Loucy (cell line): ENCODE measurements at regions not wholly inside any gene's neighbourhood (a gene's known extent, or its start where the extent isn't known, plus 50 kb on each side); places are given as distances from the start of the nearest gene placed in this dataset.
"Not testable (repeated sequence)": the region's sequence is repeated elsewhere in the genome, so short reads cannot be mapped to it uniquely, and the experiment has no call there.

ENCODE experiments used
- H2AFZ ChIP-seq: fragments of 200-600 bp; sonication (generic); 2 replicates; pipeline ENCODE4 v1.6.0; 2016; ENCODE audit warnings: antibody characterized with exemption, mild to moderate bottlenecking, low read length, moderate library complexity
- H3F3A ChIP-seq: fragments of 200-600 bp; 2 replicates; pipeline ENCODE4 v1.6.0; 2016; ENCODE audit warnings: antibody characterized with exemption, low read depth, mild to moderate bottlenecking
- H3K27me3 ChIP-seq: fragments of 200-600 bp; sonication (generic); 2 replicates; pipeline ENCODE4 v1.6.1; 2014; ENCODE audit warnings: low read length, mild to moderate bottlenecking; ENCODE audit not compliant: insufficient read depth, poor library complexity, severe bottlenecking
- H3K36me3 ChIP-seq: fragments of 200-600 bp; sonication (generic); 2 replicates; pipeline ENCODE4 v1.6.1; 2016; ENCODE audit warnings: low read length; ENCODE audit not compliant: insufficient read depth
- H3K4me1 ChIP-seq: fragments of 200-600 bp; sonication (generic); 2 replicates; pipeline ENCODE4 v1.5.1; 2014; ENCODE audit warnings: low read length, mild to moderate bottlenecking; ENCODE audit not compliant: insufficient read depth, poor library complexity, severe bottlenecking
- H3K4me2 ChIP-seq: fragments of 200-600 bp; sonication (generic); 2 replicates; pipeline ENCODE4 v1.6.0; 2014; ENCODE audit warnings: antibody characterized with exemption, low read length, low read depth, mild to moderate bottlenecking; ENCODE audit not compliant: poor library complexity, severe bottlenecking
- H3K4me3 ChIP-seq: fragments of 200-600 bp; sonication (generic); 2 replicates; pipeline ENCODE4 v1.5.1; 2014; ENCODE audit warnings: low read length, mild to moderate bottlenecking, mixed read lengths; ENCODE audit not compliant: poor library complexity, severe bottlenecking
- H3K79me2 ChIP-seq: fragments of 200-600 bp; sonication (generic); 2 replicates; pipeline ENCODE4 v1.6.1; 2014; ENCODE audit warnings: low read length; ENCODE audit not compliant: insufficient read depth
- H3K9ac ChIP-seq: fragments of 200-600 bp; sonication (generic); 2 replicates; pipeline ENCODE4 v1.6.0; 2014; ENCODE audit warnings: mild to moderate bottlenecking, low read depth, low read length, moderate library complexity; ENCODE audit not compliant: poor library complexity, severe bottlenecking
- H3K9me2 ChIP-seq: fragments of 200-600 bp; sonication (generic); replicated peaks from 2 replicates; pipeline ENCODE4 v1.6.1; 2016; ENCODE audit warnings: low read depth, low read length, mixed read lengths
- H3K9me3 ChIP-seq: fragments of 200-600 bp; sonication (generic); 2 replicates; pipeline ENCODE4 v1.6.1; 2014; ENCODE audit warnings: mild to moderate bottlenecking, antibody characterized with exemption, low read length, low read depth; ENCODE audit not compliant: insufficient read depth
- H4K20me1 ChIP-seq: fragments of 200-600 bp; sonication (generic); 2 replicates; pipeline ENCODE4 v1.6.0; 2014; ENCODE audit warnings: antibody characterized with exemption, low read length, mild to moderate bottlenecking; ENCODE audit not compliant: insufficient read depth, poor library complexity, severe bottlenecking
- EZH2phosphoT487 ChIP-seq: fragments of 200-600 bp; IDR thresholded peaks from 2 replicates; pipeline ENCODE4 v1.6.1; 2018; ENCODE audit warnings: antibody characterized with exemption, mild to moderate bottlenecking, moderate library complexity, borderline replicate concordance
- TF ChIP-seq, protein P1 (sequence below): fragments of 200-600 bp; sonication (generic); conservative IDR thresholded peaks from 2 replicates; pipeline ENCODE4 v1.5.1; 2014; ENCODE audit warnings: mild to moderate bottlenecking, antibody characterized with exemption, low read length

GRCh38 chr4:169921732-169922131 lies 104.5 kb downstream of the MFAP3L start:
- Histone ChIP-seq H3K9me2 (no peaks in the 10 kb centered on the region), H3K27me3 (no peaks in the 10 kb centered on the region), H3K9ac (no peak overlapping the region), H3K4me2 (no peak overlapping the region), H3K9me3 (no peaks in the 10 kb centered on the region), H3F3A (no peaks in the 10 kb centered on the region), H4K20me1 (no peaks in the 10 kb centered on the region), H3K4me1 (no peaks in the 10 kb centered on the region), H2AFZ (no peak overlapping the region), H3K79me2 (no peaks in the 10 kb centered on the region), H3K4me3 (no peak overlapping the region), H3K36me3 (no peaks in the 10 kb centered on the region)
- no peak for TF ChIP-seq EZH2phosphoT487
- TF ChIP-seq, protein P1, sequence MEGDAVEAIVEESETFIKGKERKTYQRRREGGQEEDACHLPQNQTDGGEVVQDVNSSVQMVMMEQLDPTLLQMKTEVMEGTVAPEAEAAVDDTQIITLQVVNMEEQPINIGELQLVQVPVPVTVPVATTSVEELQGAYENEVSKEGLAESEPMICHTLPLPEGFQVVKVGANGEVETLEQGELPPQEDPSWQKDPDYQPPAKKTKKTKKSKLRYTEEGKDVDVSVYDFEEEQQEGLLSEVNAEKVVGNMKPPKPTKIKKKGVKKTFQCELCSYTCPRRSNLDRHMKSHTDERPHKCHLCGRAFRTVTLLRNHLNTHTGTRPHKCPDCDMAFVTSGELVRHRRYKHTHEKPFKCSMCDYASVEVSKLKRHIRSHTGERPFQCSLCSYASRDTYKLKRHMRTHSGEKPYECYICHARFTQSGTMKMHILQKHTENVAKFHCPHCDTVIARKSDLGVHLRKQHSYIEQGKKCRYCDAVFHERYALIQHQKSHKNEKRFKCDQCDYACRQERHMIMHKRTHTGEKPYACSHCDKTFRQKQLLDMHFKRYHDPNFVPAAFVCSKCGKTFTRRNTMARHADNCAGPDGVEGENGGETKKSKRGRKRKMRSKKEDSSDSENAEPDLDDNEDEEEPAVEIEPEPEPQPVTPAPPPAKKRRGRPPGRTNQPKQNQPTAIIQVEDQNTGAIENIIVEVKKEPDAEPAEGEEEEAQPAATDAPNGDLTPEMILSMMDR, result no peak

- H2AFZ ChIP-seq, result no peak overlapping the region
- no peaks in the 10 kb centered on the region for H3K27me3 ChIP-seq
- H3K9ac ChIP-seq, result no peak overlapping the region
- H3K4me3 ChIP-seq, result no peak overlapping the region
- H3K4me2 ChIP-seq, result no peak overlapping the region
- no peaks in the 10 kb centered on the region for H3K36me3 ChIP-seq
- H3K79me2 ChIP-seq, result no peaks in the 10 kb centered on the region
- H3K9me3 ChIP-seq, result no peaks in the 10 kb centered on the region
- H4K20me1 ChIP-seq, result no peaks in the 10 kb centered on the region
- no peaks in the 10 kb centered on the region for H3F3A ChIP-seq
- H3K4me1 ChIP-seq, result no peaks in the 10 kb centered on the region
- no peaks in the 10 kb centered on the region for H3K9me2 ChIP-seq
- TF ChIP-seq, protein P1, result no peak
- TF ChIP-seq EZH2phosphoT487, result no peak
These were observed 105.0 kb downstream of the MFAP3L start for GRCh38 chr4:169921237-169921636.

DNA sequence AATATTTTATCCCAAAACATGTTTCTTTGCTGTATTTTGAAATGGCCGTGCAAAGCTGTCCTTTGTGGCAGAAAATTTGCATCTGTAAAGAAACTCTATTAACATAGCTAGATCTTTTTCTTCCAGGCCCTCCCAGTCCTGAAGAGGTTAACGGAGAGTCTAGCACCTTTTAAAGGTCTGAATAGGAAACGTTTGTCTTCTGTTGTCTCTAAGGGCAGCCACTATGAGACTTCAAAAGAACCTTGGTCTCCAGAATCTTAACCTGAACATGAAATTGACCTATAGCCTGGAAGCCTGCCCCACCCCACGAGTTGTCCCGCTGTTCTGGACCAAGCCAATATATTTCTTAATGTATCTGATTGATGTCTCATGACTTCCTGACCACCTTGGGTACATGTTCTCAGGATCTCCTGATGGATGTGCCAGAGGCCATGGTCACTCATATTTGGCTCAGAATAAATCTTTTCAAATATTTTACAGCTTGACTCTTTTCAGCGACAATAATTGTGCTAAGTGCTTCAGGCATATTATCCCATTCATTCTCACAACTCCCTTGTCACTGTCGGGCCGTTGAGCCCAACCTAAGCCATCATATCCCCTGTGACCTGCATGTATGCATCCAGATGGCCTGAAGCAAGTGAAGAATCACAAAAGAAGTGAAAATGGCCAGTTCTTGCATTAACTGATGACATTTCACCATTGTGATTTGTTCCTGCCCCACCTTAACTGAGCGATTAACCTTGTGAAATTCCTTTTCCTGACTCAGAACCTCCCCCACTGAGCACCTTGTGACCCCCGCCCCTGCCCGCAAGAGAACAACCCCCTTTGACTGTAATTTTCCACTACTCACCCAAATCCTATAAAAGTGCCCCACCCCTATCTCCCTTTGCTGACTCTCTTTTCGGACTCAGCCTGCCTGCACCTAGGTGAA lies 106.7 kb downstream of the MFAP3L start:
- H3K79me2 ChIP-seq, H3K4me1 ChIP-seq, H3K36me3 ChIP-seq, H3K27me3 ChIP-seq, H2AFZ ChIP-seq, H3K9ac ChIP-seq, H3K4me3 ChIP-seq, H4K20me1 ChIP-seq, H3K4me2 ChIP-seq, H3K9me2 ChIP-seq, H3K9me3 ChIP-seq, H3F3A ChIP-seq: not testable (repeated sequence)

DNA sequence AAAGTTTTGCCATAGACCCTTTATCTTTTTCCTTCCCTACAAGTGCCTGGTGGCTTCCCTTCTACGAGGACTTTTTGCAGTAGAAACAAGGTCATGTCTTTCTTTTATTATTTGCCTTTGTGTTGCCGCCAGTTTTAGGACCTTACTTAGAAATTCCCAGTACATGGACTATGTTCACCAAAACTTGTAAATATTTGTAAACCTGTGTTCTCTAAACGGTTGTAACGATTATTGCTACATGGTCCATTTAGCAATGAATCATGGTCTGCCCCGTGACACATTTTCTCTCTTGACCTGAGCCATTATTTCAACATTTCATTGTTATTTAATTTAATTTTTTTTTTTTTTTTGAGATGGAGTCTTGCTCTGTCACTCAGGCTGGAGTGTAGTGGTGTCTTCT lies 110.7 kb downstream of the MFAP3L start:
- TF ChIP-seq, protein P1, result no peak
- TF ChIP-seq EZH2phosphoT487, result no peak
- no peak overlapping the region for H2AFZ ChIP-seq
- H3K4me2 ChIP-seq, result no peak overlapping the region
- no peaks in the 10 kb centered on the region for H3K4me1 ChIP-seq
- no peaks in the 10 kb centered on the region for H3K9me2 ChIP-seq
- H3K27me3 ChIP-seq, result no peaks in the 10 kb centered on the region
- no peaks in the 10 kb centered on the region for H4K20me1 ChIP-seq
- H3K9ac ChIP-seq, result no peak overlapping the region
- H3K36me3 ChIP-seq, result no peaks in the 10 kb centered on the region
- no peaks in the 10 kb centered on the region for H3F3A ChIP-seq
- no peaks in the 10 kb centered on the region for H3K9me3 ChIP-seq
- no peak overlapping the region for H3K4me3 ChIP-seq
- no peaks in the 10 kb centered on the region for H3K79me2 ChIP-seq
